SU-DHL-6 (cell line): ENCODE measurements at regions not wholly inside any gene's neighbourhood (a gene's known extent, or its start where the extent isn't known, plus 50 kb on each side); places are given as distances from the start of the nearest gene placed in this dataset.

Source experiments
- H2AFZ ChIP-seq: fragments of 200-600 bp; sonication (generic); 2 replicates; pipeline ENCODE4 v1.6.1; 2014; ENCODE audit warnings: low read depth, mild to moderate bottlenecking, moderate library complexity, mixed read lengths, antibody characterized with exemption, low read length; ENCODE audit not compliant: severe bottlenecking
- H3F3A ChIP-seq: fragments of 200-600 bp; shearing (Covaris generic); 2 replicates; pipeline ENCODE4 v1.6.0; 2016; ENCODE audit warnings: antibody characterized with exemption, mild to moderate bottlenecking; ENCODE audit not compliant: insufficient read depth
- H3K27ac ChIP-seq: fragments of 200-600 bp; sonication (generic); 2 replicates; pipeline ENCODE4 v1.5.1; 2016; ENCODE audit warnings: low read depth, mild to moderate bottlenecking, low read length, moderate library complexity, mixed read lengths
- H3K27me3 ChIP-seq: fragments of 200-600 bp; sonication (generic), shearing (Covaris generic); 2 replicates; pipeline ENCODE4 v1.6.0; 2014; ENCODE audit warnings: mild to moderate bottlenecking, low read length
- H3K36me3 ChIP-seq: fragments of 200-600 bp; sonication (generic); 2 replicates; pipeline ENCODE4 v1.6.1; 2014; ENCODE audit warnings: mild to moderate bottlenecking, low read length, mixed read lengths
- H3K4me2 ChIP-seq: fragments of 300-600, 200-600 bp; shearing (Covaris generic), sonication (generic); 2 replicates; pipeline ENCODE4 v1.6.0; 2014; ENCODE audit warnings: low read length, low read depth, mild to moderate bottlenecking; ENCODE audit not compliant: poor library complexity, severe bottlenecking
- H3K4me3 ChIP-seq: fragments of 200-600 bp; sonication (generic); 2 replicates; pipeline ENCODE4 v1.5.1; 2014; ENCODE audit warnings: antibody characterized with exemption, low read length, mild to moderate bottlenecking, mixed read lengths; ENCODE audit not compliant: insufficient read depth, poor library complexity, severe bottlenecking
- H3K79me2 ChIP-seq: fragments of 200-600 bp; sonication (generic); 2 replicates; pipeline ENCODE4 v1.6.1; 2014; ENCODE audit warnings: mild to moderate bottlenecking, low read length, moderate library complexity; ENCODE audit not compliant: insufficient read depth
- H3K9ac ChIP-seq: fragments of 200-600 bp; sonication (generic); 2 replicates; pipeline ENCODE4 v1.7.0; 2014; ENCODE audit warnings: mild to moderate bottlenecking, low read length
- H3K9me2 ChIP-seq: fragments of 200-600 bp; sonication (generic); replicated peaks from 2 replicates; pipeline ENCODE4 v1.6.1; 2014; ENCODE audit warnings: low read length; ENCODE audit not compliant: insufficient read depth
- H3K9me3 ChIP-seq: fragments of 200-600 bp; sonication (generic); 2 replicates; pipeline ENCODE4 v1.6.1; 2014; ENCODE audit warnings: low read length, mixed read lengths; ENCODE audit not compliant: insufficient read depth
- H4K20me1 ChIP-seq: fragments of 200-600 bp; sonication (generic); 2 replicates; pipeline ENCODE4 v1.6.1; 2014; ENCODE audit warnings: low read depth, mild to moderate bottlenecking, antibody characterized with exemption, low read length, moderate library complexity, mixed read lengths
- EZH2phosphoT487 ChIP-seq: fragments of 200-600 bp; sonication (generic), shearing (Covaris generic); conservative IDR thresholded peaks from 2 replicates; pipeline ENCODE4 v1.6.1; 2018; ENCODE audit warnings: mild to moderate bottlenecking, antibody characterized with exemption, low read length, moderate library complexity, mixed read lengths
- TF ChIP-seq, protein P1 (sequence below): fragments of 200-600 bp; sonication (generic); IDR thresholded peaks from one replicate; pipeline ENCODE4 v1.5.1; 2017; ENCODE audit warnings: antibody characterized with exemption, mild to moderate bottlenecking, low read length, moderate library complexity; ENCODE audit not compliant: insufficient read depth, poor library complexity, severe bottlenecking

DNA sequence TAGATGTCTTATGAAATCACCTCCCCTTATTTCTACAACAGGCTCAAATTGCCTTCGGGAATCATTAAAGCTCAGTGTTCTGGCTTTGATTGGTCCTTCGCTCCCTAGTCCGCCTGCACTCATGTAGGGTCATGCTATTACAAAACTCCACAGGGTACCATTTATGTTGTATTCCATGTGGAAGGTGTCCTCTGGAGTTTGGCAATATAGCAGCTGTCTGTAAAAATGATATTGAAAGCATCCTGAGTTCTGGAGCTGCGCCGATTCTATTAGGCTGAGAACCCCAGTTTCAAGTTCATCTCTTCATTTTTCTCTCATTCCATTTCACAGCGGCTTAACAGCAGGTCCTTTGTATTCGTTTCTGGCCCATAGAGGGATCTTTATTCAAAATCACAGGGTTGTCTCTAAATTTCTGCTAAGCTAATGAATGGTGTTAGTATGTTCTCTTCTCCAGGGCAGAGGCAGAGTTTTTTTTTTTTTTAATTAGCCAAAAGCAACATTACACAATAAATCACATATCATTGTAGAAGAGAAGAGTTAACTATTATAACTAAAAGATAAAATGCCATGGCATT is 71.9 kb upstream of the TEKT1 start:
- Histone ChIP-seq H3K9me3 (no peaks in the 10 kb centered on the region), H3F3A (no peaks in the 10 kb centered on the region), H3K36me3 (no peaks in the 10 kb centered on the region), H3K27me3 (no peaks in the 10 kb centered on the region), H3K4me3 (no peak overlapping the region), H4K20me1 (no peaks in the 10 kb centered on the region), H3K9ac (no peak overlapping the region), H3K4me2 (no peak overlapping the region), H3K79me2 (no peaks in the 10 kb centered on the region), H2AFZ (no peak overlapping the region), H3K9me2 (no peaks in the 10 kb centered on the region), H3K27ac (no peak overlapping the region)
- TF ChIP-seq, protein P1, sequence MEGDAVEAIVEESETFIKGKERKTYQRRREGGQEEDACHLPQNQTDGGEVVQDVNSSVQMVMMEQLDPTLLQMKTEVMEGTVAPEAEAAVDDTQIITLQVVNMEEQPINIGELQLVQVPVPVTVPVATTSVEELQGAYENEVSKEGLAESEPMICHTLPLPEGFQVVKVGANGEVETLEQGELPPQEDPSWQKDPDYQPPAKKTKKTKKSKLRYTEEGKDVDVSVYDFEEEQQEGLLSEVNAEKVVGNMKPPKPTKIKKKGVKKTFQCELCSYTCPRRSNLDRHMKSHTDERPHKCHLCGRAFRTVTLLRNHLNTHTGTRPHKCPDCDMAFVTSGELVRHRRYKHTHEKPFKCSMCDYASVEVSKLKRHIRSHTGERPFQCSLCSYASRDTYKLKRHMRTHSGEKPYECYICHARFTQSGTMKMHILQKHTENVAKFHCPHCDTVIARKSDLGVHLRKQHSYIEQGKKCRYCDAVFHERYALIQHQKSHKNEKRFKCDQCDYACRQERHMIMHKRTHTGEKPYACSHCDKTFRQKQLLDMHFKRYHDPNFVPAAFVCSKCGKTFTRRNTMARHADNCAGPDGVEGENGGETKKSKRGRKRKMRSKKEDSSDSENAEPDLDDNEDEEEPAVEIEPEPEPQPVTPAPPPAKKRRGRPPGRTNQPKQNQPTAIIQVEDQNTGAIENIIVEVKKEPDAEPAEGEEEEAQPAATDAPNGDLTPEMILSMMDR = no peak
- TF ChIP-seq EZH2phosphoT487 = no peak

DNA sequence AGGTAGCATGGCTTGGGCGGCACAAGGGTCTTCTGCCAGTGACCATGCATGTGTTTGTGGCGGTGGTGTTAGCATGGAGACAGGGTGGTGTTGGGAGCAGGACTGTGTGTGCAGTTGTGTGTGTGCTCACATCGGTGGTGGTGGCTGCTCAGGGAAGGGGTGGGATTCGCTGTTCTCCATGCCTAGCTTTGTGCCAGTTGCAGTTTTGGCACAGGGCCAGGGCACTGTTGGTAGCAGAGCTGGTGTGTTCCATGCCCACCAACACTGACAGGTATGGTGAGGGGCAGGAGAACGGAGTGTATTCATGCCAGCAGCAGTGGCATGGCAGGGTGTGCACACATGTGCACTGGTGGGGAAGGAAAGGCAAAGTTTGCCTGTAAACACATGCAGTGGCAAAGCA is 77.3 kb upstream of the TEKT1 start:
- no peaks in the 10 kb centered on the region for H3K27me3 ChIP-seq
- no peak overlapping the region for H3K4me2 ChIP-seq
- H3K4me3 ChIP-seq = no peak overlapping the region
- no peak overlapping the region for H3K27ac ChIP-seq
- TF ChIP-seq, protein P1 = no peak
- no peaks in the 10 kb centered on the region for H3K36me3 ChIP-seq
- H3K9ac ChIP-seq = no peak overlapping the region
- no peaks in the 10 kb centered on the region for H3K9me2 ChIP-seq
- no peaks in the 10 kb centered on the region for H3F3A ChIP-seq
- H3K79me2 ChIP-seq = no peaks in the 10 kb centered on the region
- H2AFZ ChIP-seq = no peak overlapping the region
- no peaks in the 10 kb centered on the region for H3K9me3 ChIP-seq
- H4K20me1 ChIP-seq = no peaks in the 10 kb centered on the region

DNA sequence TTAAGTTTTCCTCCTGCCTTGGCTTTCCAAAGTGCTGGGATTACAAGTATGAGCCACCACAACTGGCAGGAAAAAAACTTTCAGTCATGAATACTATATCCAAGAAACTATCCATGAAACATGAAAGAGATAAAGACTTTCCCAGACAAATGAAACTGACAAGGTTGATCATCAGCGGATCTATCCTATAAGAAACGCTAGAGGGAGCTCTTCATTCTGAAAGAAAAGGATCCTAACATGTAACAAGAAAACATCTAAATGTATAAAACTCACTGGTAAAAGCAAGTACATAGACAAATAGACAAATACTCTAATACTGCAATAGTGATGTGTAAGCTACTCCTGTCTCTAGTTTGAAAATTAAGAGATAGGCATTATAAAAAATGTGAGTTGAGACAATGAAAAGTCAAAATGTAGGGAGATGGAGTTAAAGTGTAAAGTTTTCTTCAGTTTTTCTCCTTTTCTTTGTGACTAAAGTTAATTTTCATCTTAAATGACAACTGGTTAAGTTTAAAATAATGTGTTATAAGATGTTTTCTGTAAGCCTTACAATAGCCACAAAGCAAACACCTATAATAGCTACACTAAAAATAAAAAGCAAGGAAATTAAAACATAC is 79.6 kb upstream of the TEKT1 start:
- H3K27me3 ChIP-seq = no peaks in the 10 kb centered on the region
- no peak overlapping the region for H2AFZ ChIP-seq
- no peaks in the 10 kb centered on the region for H3K9me3 ChIP-seq
- H3K4me2 ChIP-seq = no peak overlapping the region
- no peak overlapping the region for H3K9ac ChIP-seq
- no peaks in the 10 kb centered on the region for H3K9me2 ChIP-seq
- no peak overlapping the region for H3K4me3 ChIP-seq
- no peaks in the 10 kb centered on the region for H4K20me1 ChIP-seq
- H3F3A ChIP-seq = no peaks in the 10 kb centered on the region
- H3K27ac ChIP-seq = no peak overlapping the region
- H3K79me2 ChIP-seq = no peaks in the 10 kb centered on the region
- no peak for TF ChIP-seq EZH2phosphoT487
- TF ChIP-seq, protein P1 = peak; percentile 73
- H3K36me3 ChIP-seq = no peaks in the 10 kb centered on the region
